GM12872 (cell line): ENCODE measurements at regions not wholly inside any gene's neighbourhood (a gene's known extent, or its start where the extent isn't known, plus 50 kb on each side); places are given as distances from the start of the nearest gene placed in this dataset.

Experiments used
- TF ChIP-seq, protein P1 (sequence below): IDR thresholded peaks from 3 replicates; pipeline ENCODE4 v1.5.1; 2011; ENCODE audit warnings: low read depth, mild to moderate bottlenecking, low read length, moderate library complexity; ENCODE audit not compliant: insufficient read depth

DNA sequence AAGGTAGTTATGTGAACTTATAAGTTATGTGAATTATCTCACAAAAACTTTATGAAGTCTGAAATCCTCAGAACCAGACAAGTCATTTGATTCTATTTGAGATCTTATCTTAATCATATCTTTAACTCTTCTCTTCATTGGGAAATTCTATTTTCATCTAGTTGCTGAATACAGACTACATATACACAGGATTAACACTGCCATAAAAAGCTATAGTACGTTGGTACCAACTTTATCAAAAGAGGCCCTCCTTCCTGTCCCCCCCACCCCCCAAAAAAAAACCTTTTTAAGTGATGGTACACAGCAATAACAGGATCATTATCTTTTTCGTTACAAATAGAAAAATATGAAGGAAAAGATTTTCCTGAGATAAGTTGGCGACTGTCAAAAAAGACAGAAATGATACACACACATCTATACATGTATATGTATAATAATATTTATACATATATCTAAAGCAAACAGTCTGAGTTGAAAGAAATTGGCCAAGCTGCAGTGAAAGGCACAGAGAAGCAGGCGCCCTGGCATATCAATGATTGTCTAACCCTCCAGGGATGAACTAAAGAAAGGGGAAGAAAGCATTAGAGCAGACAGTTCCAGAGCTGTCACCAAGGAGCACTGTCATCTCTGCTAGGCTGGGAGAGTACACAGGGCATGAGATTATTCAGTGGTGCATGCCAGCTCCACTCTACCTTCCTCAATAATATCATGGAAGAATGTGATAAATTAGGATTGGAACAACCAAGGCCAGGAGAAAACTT, 116.7 kb downstream of the KLF12 start:
- TF ChIP-seq, protein P1, sequence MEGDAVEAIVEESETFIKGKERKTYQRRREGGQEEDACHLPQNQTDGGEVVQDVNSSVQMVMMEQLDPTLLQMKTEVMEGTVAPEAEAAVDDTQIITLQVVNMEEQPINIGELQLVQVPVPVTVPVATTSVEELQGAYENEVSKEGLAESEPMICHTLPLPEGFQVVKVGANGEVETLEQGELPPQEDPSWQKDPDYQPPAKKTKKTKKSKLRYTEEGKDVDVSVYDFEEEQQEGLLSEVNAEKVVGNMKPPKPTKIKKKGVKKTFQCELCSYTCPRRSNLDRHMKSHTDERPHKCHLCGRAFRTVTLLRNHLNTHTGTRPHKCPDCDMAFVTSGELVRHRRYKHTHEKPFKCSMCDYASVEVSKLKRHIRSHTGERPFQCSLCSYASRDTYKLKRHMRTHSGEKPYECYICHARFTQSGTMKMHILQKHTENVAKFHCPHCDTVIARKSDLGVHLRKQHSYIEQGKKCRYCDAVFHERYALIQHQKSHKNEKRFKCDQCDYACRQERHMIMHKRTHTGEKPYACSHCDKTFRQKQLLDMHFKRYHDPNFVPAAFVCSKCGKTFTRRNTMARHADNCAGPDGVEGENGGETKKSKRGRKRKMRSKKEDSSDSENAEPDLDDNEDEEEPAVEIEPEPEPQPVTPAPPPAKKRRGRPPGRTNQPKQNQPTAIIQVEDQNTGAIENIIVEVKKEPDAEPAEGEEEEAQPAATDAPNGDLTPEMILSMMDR = no peak

GRCh38 chr13:74015137-74015536, 119.1 kb downstream of the KLF12 start:
- TF ChIP-seq, protein P1 = peak; percentile 27; the same call in 1 of the 3 replicates

- TF ChIP-seq, protein P1 = no peak
Measured at GRCh38 chr13:74009100-74009668, 125.0 kb downstream of the KLF12 start.

DNA sequence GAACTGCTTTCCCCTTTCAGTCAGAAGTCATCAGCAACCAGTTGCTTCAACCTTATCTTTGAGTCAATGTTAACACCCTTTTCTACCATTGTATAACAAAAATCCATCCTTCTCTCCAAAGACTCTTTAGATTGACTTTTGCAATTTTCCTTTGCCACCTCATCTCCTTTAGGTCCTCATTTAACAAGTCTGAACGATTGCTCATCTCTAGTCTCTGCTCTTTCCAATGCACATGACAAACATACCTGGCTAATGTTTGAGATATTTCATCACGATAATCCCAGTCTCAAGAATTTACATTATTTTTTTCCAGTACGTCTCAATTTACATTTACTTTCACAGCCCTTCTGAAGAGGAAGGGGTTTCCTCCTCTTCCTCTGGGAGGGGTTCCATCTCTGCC, 127.5 kb downstream of the KLF12 start:
- TF ChIP-seq, protein P1 = no peak

GRCh38 chr13:74005320-74006157, 128.7 kb downstream of the KLF12 start:
- TF ChIP-seq, protein P1 = no peak

- TF ChIP-seq, protein P1 = no peak
Measured at GRCh38 chr13:74004109-74004508, 130.1 kb downstream of the KLF12 start.

GRCh38 chr13:74003374-74003773, 130.8 kb downstream of the KLF12 start:
- TF ChIP-seq, protein P1 = no peak
